NCI-H1092 (cell line): ENCODE measurements at regions not wholly inside any gene's neighbourhood (a gene's known extent, or its start where the extent isn't known, plus 50 kb on each side); places are given as distances from the start of the nearest gene placed in this dataset.

ENCODE experiments used
- DNase-seq: peaks from one replicate; lab custom pipeline; 2025; lab: John Stamatoyannopoulos, UW

DNA sequence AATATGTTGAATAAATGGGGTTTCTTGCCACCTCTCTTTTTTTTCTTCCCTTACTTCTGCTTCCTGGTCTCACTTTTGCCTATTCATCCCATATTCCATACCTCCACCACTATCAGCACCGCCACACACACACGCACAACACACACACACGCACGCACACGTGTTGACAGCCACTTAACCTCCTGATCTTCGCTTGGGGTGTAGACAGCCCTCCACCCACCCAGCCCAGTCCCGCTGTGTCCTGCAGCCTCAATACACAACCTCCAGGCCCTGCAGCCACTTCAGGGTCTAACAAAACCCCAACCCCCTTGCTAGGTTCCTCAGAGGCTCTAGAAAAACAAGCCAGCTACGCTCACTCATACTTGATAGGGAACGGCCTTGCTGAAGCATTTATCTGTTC is 72.3 kb downstream of the LINC00237 start:
- DNase-seq, result no peak

DNA sequence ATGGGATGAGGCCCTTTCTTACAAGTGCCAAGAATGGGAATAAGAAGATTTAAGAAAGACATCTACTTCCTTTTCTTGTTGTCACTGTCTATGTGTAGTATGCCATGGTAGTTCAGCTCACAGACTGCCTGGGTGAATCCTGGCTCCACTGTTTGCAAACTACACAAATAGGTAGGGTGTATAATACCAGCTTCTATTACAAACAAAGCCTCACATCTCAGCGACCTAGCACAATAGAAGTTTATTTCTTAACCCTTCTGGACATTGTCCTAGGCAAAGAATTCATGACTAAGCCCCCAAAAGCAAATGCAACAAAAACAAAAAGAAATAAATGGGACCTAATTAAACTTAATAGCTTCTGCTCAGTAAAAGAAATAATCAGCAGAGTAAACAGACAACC is 74.5 kb downstream of the LINC00237 start:
- DNase-seq, result no peak

DNA sequence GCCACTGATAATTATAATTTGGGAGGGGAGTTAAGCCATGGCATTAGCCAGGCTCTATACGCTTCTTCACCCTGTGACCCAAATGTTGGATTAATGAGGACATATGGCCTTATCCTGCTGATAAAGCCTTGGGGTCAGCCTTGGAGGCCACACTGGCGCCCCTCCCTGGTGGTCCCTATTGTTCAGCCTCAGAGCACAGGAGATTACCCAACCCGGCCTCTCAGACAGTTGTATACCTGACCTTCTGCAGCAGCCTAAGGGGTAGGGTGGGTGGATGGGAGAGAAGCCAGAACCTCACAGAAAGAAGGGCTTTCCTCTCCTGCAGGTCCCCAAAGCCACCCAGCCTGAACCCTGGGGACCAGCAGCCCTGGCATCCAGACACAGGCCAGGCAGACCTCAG is 76.8 kb downstream of the LINC00237 start:
- no peak for DNase-seq

DNA sequence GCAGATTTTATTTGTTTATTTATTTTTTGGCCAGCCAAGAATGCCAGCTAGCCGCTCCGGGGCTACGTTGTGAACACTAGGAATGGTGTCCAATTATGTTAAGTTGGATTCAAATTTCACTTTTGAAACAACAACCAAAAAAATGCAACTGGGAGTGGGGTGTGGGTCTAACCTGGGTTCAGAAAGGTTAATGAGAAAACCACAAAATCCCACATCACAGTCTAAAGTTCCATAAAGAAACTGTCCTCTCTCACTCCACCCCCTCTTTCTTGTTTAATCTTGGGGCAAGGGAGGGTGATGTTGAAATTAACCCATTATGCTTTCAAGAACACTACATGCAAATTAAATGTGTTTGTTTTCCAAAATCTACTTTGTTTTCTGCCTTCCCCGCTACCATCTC is 77.2 kb downstream of the LINC00237 start:
- no peak for DNase-seq

DNA sequence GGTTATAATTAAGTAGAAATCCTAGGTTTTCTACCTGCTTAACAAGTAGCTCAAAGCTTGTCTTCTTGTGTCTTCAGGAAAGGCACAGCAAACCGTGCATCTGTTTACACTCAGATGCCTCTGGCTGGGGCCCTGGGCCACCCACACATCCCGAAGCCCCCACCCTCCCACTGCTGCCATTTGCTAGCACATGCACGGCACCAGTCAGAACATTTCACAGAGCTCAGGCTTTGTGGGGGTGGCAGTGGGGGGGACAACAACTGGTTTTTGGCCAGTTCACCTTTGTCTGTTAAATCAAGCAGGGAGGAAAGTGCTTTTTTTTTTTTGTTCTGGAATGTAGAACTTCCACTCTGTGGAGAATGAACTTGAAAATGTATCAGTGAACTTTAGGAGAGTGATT is 77.7 kb downstream of the LINC00237 start:
- no peak for DNase-seq

DNA sequence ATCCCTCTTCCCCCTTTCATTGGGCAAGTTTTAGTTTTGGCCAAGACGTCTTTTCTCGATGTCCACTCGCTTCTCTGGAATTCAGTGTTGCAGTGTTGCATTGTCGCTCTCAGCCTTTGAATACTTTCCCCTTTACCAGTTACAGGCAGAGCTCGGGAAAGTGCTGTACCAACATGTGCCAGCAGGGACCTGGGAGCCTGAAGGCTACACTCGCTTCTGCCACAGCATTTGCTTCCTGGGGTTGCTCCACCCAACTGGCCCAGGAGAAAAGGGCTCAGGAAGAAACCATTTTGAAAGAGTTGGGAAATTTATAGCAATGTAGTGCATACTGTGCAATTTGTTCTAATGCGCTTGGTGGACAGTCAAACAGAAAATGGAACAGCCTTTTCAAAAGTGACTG is 78.6 kb downstream of the LINC00237 start:
- DNase-seq, result no peak

DNA sequence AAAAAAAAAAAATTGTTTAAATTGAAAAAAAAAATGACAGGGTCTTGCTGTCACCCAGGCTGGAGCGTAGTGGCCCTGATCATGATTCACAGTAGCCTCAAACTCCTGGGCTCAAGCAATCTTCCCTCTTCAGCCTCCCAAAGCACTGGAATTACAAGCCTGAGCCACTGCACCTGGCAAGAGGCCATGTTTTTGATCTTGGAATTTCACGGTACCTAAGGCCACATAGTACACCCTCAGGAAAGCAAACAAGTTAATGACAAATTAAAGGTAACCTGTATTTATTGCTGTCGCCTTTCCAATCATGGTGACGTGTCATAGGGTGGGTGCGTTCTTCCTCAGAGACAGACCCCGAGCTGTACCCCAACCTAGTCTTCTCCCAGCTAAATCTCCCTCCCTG is 79.2 kb downstream of the LINC00237 start:
- no peak for DNase-seq

DNA sequence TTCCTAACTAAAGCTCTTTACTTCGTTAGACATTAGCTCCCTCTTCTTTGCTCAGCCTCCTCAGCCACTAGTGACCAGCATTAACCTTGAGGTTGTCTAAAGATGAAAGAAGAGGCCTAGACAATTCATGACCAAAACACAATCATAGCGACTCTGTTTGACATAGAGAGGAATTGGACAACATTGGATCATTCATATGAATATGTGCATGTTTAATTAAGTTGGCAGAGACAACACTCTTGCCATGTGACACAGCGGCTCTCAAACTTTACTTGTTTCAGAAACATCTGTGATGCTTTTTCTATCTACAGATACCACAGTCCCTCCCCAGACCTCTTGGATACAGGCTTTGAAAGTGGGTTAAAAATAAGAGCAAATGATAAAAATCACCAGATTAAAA is 81.7 kb downstream of the LINC00237 start:
- DNase-seq, result no peak

DNA sequence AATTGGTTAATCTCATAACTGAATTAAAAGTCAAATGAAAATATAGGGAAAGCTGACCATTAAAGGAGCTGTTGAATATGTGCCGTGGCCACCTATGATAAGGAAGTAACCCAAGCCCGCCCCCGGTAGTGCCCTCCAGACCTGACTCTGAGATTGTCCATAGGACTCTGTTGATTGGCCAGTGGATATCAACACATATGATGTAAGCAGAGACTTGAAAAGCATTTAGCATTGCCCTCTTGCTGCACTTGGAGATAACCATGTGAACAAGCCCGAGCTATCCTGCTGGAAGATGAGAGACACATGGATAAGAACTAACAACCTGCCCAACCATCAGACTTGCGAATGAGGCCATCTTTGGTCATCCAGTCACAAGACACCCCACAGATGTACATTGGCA is 83.2 kb downstream of the LINC00237 start:
- DNase-seq, result no peak

DNA sequence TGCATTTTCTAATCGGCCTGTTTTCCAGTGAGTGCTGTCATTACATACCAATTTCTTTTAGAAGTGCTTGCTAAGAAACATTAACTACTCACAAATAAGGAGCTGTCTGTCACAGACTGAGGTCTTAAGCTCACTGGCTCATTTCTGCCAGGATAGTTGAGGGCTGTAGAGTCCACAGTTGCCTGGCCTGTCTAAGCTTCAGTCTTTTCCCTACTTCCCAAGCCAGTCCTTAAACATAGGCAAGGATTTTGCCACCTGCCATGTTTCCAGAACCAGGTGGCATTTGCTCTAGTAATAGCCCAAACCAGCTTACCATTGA is 84.7 kb downstream of the LINC00237 start:
- no peak for DNase-seq

DNA sequence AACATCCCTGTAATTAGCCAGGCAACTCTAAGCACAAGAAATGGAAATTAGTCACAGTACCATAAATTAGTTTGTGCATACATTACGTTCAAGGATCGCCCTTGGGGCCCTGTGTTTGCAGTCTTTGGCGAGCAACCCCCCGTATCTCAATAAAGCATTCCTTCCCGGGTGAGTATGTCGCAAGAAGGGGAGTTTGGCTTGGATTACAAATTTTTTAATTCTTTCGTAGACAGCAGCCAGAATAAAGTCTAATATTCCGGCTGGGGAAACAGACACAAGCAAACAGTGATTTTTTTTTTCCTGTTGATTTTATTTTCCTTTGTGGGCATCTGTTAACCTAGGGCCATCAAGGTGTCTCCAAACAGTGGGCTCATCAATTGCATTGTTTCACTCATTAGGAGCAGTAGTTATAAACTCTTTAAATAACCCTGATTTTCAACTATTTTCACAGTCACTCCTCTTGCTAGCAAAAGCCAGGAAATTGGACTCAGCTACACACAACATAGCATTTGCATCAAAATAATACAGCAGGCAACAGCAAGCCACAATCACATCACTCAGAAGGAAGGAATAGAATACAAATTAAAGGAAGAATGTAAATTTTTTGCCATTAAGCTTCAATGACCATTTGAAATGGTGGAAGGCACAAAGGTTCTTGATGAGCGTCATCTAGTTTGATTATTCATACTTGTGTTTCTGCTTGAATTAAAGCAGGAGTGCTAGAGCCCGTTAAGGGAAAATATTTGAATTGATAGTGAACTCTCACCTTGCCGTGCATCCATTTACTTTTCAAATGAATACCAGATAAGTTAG is 85.3 kb downstream of the LINC00237 start:
- DNase-seq, result no peak

DNA sequence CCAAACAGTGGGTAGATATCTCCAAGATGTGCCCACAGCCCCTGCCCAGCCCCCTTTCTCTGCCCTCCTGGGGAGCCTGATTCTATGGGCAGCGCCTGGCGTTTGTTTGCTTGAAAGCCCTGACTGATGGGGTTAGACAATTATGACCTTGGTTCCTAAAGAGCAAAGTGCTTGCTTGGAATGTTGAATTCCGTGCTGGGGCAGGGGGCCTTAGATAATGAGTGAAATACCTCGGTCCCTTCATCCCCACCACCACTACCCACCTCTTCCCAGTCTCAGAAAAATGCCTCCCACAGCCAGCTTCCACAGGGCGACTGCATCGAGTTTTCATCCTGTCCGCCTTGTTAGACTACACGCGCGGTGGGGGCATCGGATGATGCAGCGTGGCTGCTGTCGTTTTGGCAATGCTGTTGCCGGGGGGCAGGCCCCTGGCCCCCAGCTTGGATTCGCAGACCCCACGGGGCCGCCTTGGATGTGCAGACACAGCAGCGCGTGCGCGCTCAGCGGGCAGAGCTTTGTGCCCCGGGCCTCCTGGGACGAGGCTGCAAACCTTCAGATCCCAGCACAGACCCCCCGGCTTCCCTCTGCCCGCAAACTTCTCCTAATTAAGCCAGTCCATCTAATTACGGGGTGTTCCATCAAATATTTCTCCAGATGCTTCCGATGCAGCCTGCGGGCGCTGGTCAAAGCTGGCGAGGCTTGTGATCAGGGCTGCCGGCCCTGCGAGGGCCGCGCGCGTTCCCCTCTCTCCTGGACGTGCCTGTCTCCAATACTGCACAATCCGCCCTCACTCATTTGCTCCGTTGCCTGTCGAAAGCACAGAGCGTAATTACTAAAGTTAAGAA is 86.1 kb downstream of the LINC00237 start:
- no peak for DNase-seq

DNA sequence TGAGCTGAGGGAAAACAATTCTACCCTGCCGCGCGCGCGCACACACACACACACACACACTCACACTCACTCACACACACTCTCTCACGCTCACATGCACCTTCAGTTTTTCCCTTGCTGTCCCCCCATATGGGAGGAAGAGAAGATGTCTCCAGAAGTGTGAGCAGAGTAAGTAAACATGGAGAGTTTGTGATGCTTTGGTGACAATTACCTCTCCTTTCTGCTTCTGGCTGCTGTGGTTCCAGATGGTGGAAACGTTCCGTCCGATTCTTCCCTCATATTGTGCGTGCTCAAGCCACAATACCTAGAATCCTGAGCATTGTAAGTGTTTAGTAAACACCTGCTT is 86.7 kb downstream of the LINC00237 start:
- no peak for DNase-seq

DNA sequence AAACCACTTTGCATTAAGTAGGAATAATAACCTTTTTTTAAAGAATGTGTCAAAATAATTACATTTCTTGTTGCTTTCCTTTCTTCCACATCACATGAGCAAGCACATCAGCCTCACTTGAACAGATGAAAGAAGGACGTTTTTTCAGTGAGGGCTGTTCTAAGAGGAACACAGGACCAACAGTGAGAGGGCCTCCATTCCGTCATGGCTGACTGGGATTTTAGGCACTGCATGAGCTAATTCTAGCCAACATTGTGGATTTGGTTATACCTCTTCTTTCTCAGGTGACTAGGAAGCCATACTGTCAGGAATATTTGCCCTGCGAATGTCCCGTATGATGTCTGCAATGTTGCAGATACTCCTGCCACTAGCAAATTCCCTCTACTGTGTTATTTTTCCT is 87.6 kb downstream of the LINC00237 start:
- DNase-seq, result no peak

DNA sequence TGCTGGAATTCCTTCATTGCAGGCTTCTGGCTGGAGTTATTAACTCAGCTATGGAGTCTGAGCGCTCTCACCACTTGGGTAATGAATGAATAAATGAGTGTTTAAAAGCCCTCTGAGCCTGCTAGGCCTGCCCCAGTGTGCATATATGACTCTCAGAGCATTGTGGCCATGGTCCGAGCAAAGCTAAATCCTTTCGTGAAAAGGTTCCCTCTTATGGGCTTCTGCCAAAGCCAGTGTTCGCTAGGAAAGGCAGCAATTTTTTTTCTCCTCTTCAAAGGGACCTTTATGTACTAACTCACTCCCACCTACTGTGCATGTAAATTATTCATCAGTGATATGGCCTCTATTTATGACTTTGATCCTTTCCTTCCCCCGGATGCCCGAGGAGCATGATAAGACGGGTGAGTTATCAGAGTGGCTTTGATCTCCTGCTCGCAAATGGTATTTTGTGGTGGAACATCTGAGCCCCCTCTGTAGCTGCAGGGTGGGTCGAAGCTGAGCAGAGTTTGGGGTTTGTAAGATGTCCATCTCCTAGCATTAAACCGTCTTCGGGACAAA is 88.6 kb downstream of the LINC00237 start:
- DNase-seq, result no peak

DNA sequence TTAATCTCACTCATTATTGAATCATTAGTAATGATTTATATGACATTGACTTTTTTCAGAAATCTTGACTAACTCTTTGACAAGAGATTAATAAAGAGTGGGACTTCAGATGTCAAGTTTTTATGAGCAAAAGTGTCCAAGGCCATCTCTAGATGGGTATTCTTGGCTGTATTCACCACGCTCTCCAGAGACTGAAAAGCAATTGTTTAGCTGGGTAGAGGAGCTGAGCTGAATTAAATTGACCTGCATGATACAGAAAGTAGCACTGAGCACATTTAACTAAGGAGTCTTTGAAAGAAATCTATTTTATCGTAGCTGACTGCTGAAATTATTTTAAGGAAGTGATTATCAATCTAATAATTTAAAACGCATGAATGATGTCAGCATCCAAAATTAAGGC is 89.4 kb downstream of the LINC00237 start:
- no peak for DNase-seq

DNA sequence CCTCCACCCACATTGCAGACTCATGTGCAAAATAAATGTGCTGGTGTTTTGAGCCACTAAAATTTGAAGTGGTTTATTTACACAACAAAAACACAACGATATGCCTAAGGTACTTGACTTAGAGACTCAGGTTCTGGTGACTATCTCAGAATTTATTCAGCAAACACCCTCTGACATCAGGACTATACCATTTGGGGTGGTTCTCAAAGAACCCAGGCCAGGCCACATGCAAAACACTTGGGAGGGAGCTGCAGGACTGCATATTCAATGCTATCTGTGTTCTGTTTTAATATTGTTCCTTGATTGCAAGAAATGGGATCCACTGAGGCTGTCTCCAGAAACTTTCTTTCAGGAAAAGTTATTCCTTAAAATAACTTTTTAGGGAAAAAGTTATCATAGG is 91.6 kb downstream of the LINC00237 start:
- DNase-seq, result no peak

DNA sequence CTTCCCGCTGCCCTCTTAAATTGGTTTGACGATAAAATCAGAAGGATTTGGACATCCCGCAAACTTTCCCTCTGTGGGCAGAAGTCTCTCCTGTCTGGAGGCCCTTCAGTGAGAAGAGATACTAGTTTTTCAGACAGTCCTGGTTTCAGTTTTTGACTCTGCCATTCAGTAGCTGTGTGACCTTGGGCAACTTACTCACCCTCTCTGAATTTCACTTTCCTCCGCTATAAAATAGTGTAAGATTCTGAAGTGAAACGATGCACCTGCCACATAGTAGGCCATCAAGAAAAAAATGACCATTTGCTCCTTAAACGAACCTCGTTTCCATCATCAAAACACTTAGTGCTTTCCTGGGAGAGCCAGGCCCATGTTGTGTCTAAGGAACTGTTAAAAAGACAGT is 97.2 kb downstream of the LINC00237 start:
- no peak for DNase-seq

DNA sequence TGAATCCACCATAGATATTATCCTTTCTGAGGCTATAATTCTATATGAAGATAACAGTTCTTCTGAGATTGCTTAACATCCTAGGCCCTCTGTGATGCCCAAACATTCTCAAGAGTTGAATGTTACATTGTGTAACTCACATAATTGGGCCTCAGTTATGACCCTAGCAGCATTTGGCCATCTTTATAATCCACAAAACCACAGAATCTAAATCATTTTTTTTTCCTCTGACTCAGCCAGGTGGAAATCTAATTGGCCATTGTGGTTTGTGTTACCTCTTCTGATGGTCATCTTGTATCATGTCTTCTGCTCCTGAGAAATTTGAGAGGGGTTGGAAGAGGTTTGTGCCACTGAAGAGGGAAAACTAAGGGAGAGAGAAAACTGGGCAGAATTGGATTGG is 99.5 kb downstream of the LINC00237 start:
- no peak for DNase-seq

DNA sequence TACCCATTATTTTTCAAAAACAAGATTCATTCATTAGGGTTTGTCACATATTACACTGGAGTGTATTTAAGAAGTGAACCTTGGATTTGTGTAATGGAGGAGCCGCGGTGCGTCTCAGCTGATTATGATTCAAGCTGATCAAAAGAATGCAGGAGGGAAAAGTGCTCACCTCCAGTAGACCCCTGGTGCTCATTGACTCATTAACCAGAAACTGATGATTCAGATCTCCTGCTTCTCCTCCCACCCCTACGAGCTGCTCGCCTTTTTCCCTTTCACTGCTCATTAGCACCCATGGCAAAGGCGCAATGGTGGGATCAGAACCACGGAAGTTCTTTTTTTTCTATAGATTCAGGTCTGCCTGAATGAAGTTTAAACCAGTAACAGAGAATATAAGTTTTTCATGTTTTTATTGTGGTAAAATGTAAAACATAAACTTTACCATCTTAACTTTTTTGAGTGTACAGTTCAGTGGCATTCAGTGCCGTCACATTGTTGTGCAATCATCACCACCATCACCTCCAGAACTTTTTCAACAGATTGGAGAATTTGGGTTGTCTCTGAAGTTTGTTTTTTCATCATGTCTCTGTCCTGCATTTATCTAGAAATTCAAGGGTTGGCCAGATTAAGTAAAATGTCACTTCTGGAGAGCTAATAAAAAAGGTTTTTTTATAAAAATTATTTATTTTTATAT is 101.6 kb downstream of the LINC00237 start:
- DNase-seq, result no peak

DNA sequence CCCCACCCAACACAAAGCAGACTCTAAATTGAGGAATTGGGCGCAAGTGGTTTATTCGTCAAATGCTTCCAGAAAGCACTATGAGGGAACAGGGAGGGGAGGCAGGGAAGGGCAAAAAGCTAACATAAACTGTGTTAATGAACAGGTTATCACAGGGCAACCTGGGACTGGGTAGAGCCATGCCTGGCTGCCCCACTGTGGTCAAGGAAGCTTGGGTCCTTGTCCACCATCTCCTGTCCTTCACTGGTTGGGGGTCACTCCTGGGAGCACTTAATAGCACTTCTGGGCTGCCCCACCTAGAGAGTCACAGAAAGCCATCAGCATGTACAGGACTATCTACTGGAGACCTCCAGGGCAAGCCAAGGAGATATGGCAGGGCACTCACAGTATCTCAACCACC is 102.3 kb downstream of the LINC00237 start:
- no peak for DNase-seq

DNA sequence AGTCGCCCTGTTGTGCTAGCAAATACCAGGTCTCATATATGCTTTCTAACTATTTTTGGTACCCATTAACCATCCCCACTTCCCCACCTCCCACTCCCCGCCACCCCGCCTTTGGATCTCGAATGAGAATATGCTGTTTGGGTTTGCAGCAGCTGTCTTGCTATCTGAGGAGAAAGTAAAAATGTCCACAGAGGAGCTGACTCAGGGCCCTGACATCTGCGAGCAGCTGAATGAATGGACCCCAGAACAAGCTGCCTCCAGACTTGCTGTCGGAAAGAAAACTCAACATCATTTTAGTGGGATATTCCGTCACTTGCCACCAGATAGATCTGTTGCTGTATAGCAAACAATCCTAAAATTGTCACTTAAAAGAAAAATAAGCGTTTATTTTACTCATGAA is 103.7 kb downstream of the LINC00237 start:
- no peak for DNase-seq

DNA sequence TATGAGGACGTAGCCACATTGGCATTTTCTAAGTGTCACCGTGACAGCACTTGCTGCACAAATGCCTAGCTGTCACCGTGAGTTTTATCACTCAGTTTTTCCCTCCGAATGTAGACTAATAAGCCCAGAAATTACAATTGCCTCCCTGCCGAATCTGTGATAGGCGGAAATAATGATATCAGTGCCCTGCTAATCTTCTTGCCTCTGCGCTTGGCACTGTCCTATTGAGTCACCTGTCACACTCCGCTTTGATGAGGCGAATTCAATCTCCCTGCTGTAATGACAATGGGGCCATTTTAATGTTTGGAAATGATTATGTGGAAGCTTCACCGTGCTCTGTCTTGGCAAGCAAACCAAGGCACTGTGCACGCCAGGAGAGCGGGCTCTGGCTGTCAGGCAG is 112.8 kb downstream of the LINC00237 start:
- peak; percentile 47 for DNase-seq
